ENCODE measurements at regions not wholly inside any gene's neighbourhood (a gene's known extent, or its start where the extent isn't known, plus 50 kb on each side); places are given as distances from the start of the nearest gene placed in this dataset.

GRCh38 chr3:95883801-95884200, 930.6 kb upstream of the EPHA6 start:
- no peaks in the 10 kb centered on the region for H3K36me3 ChIP-seq
- in situ Hi-C loops (cut with MboI; ENCODE audit: low pct_ligation_motif_present in 1 of 4, low pct_unique_long_range_greater_than_20kb in 1 of 4, low sequenced_read_pairs in 3 of 4): no loop called here
- H3K27me3 ChIP-seq: no peaks in the 10 kb centered on the region
- no peaks in the 10 kb centered on the region for H3K4me1 ChIP-seq
- H3K4me3 ChIP-seq: no peak overlapping the region
- no peaks in the 10 kb centered on the region for H3K9me3 ChIP-seq
- TF ChIP-seq POLR2A (IDR thresholded peaks at IDR 0.05) (no peak), POLR2AphosphoS5 (IDR thresholded peaks at IDR 0.05) (no peak), EP300 (IDR thresholded peaks at IDR 0.05; ENCODE audit: low read depth) (no peak)
- TF ChIP-seq, protein P1, sequence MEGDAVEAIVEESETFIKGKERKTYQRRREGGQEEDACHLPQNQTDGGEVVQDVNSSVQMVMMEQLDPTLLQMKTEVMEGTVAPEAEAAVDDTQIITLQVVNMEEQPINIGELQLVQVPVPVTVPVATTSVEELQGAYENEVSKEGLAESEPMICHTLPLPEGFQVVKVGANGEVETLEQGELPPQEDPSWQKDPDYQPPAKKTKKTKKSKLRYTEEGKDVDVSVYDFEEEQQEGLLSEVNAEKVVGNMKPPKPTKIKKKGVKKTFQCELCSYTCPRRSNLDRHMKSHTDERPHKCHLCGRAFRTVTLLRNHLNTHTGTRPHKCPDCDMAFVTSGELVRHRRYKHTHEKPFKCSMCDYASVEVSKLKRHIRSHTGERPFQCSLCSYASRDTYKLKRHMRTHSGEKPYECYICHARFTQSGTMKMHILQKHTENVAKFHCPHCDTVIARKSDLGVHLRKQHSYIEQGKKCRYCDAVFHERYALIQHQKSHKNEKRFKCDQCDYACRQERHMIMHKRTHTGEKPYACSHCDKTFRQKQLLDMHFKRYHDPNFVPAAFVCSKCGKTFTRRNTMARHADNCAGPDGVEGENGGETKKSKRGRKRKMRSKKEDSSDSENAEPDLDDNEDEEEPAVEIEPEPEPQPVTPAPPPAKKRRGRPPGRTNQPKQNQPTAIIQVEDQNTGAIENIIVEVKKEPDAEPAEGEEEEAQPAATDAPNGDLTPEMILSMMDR (IDR thresholded peaks at IDR 0.05): no peak
- intact Hi-C loops (cut with DNase I; ENCODE audit: low total_unique reads): no loop called here
- WGBS, 2 donors (ENCODE audit: low coverage in 1 of 2): 73 to 100% methylated on average over 1 of the region's 1 CpG
- DNase-seq: no peak
- H3K27ac ChIP-seq: no peak overlapping the region

DNA sequence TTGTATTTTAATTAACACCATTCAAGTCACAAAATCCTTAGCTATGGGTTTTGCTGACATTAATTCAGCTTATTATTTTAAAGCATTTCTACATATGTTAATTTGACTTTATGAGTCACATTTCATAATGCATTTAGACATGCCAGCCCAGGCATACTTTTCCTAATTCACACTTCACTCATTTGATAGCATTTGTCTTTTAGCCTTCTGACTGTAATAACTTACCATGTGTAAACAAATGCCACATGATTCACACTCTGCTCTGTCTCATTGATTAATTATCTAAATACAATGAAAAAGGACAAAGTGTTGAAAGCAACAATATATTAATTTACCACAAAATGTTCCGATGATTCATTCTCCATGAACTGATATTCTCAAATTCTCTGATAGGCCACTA, 927.8 kb upstream of the EPHA6 start:
- DNase-seq: no peak
- Histone ChIP-seq H3K36me3 (no peaks in the 10 kb centered on the region), H3K9me3 (no peaks in the 10 kb centered on the region), H3K27me3 (no peaks in the 10 kb centered on the region), H3K4me3 (no peak overlapping the region), H3K27ac (no peak overlapping the region), H3K4me1 (no peaks in the 10 kb centered on the region)
- intact Hi-C loops (cut with DNase I; ENCODE audit: low total_unique reads) (no loop called here), in situ Hi-C loops (cut with MboI; ENCODE audit: low pct_ligation_motif_present in 1 of 4, low pct_unique_long_range_greater_than_20kb in 1 of 4, low sequenced_read_pairs in 3 of 4) (no loop called here)
- TF ChIP-seq EP300 (IDR thresholded peaks at IDR 0.05; ENCODE audit: low read depth) (no peak), POLR2A (IDR thresholded peaks at IDR 0.05) (no peak), POLR2AphosphoS5 (IDR thresholded peaks at IDR 0.05) (no peak)
- WGBS, 2 donors (ENCODE audit: low coverage in 1 of 2): 87 to 92% methylated on average over 1 of the region's 1 CpG

DNA sequence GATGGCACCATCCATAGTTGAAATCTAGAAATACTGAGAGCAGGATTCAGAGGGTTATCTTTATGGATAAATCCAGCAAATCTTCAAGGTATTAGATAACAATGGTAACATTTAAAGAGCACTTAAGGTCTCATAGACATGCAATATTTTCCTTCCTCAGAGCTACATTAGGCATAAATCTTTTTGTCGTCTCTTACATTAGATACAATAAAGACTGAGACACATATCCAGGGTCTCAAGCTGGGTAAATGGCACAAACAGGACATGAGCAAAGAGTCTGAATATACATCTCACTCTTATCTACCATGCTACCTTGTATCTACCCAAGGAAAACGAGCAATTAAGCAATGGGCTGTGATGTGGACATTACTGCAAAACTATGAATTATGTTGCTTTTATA, 927.3 kb upstream of the EPHA6 start:
- 67 to 73% methylated on average over 2 of the region's 2 CpGs for WGBS, 2 donors (ENCODE audit: low coverage in 1 of 2)
- no peaks in the 10 kb centered on the region for H3K9me3 ChIP-seq
- TF ChIP-seq, protein P1 (IDR thresholded peaks at IDR 0.05): no peak
- TF ChIP-seq POLR2AphosphoS5 (IDR thresholded peaks at IDR 0.05): no peak
- no peak for TF ChIP-seq POLR2A (IDR thresholded peaks at IDR 0.05)
- no peak for TF ChIP-seq EP300 (IDR thresholded peaks at IDR 0.05; ENCODE audit: low read depth)
- DNase-seq: no peak
- intact Hi-C loops (cut with DNase I; ENCODE audit: low total_unique reads): no loop called here
- no peaks in the 10 kb centered on the region for H3K36me3 ChIP-seq
- in situ Hi-C loops (cut with MboI; ENCODE audit: low pct_ligation_motif_present in 1 of 4, low pct_unique_long_range_greater_than_20kb in 1 of 4, low sequenced_read_pairs in 3 of 4): no loop called here
- no peak overlapping the region for H3K27ac ChIP-seq
- H3K4me1 ChIP-seq: no peaks in the 10 kb centered on the region
- no peaks in the 10 kb centered on the region for H3K27me3 ChIP-seq
- no peak overlapping the region for H3K4me3 ChIP-seq

GRCh38 chr3:95894820-95895219, 919.6 kb upstream of the EPHA6 start:
- Histone ChIP-seq H3K4me3 (no peak overlapping the region), H3K27me3 (no peaks in the 10 kb centered on the region), H3K36me3 (no peaks in the 10 kb centered on the region), H3K9me3 (no peaks in the 10 kb centered on the region), H3K4me1 (no peaks in the 10 kb centered on the region), H3K27ac (no peak overlapping the region)
- no peak for DNase-seq
- in situ Hi-C loops (cut with MboI; ENCODE audit: low pct_ligation_motif_present in 1 of 4, low pct_unique_long_range_greater_than_20kb in 1 of 4, low sequenced_read_pairs in 3 of 4): no loop called here
- intact Hi-C loops (cut with DNase I; ENCODE audit: low total_unique reads): no loop called here
- 71 to 79% methylated on average over 2 of the region's 2 CpGs for WGBS, 2 donors (ENCODE audit: low coverage in 1 of 2)
- TF ChIP-seq, protein P1 (IDR thresholded peaks at IDR 0.05): no peak
- no peak for TF ChIP-seq EP300 (IDR thresholded peaks at IDR 0.05; ENCODE audit: low read depth)
- no peak for TF ChIP-seq POLR2AphosphoS5 (IDR thresholded peaks at IDR 0.05)
- TF ChIP-seq POLR2A (IDR thresholded peaks at IDR 0.05): no peak

- Histone ChIP-seq H3K9me3 (no peaks in the 10 kb centered on the region), H3K4me1 (no peaks in the 10 kb centered on the region), H3K4me3 (no peak overlapping the region), H3K36me3 (no peaks in the 10 kb centered on the region), H3K27ac (no peak overlapping the region), H3K27me3 (no peaks in the 10 kb centered on the region)
- intact Hi-C loops (cut with DNase I; ENCODE audit: low total_unique reads): no loop called here
- in situ Hi-C loops (cut with MboI; ENCODE audit: low pct_ligation_motif_present in 1 of 4, low pct_unique_long_range_greater_than_20kb in 1 of 4, low sequenced_read_pairs in 3 of 4): no loop called here
- DNase-seq: no peak
- WGBS, 2 donors (ENCODE audit: low coverage in 1 of 2): 44 to 45% methylated on average over 2 of the region's 2 CpGs
- TF ChIP-seq, protein P1 (IDR thresholded peaks at IDR 0.05): no peak
- no peak for TF ChIP-seq POLR2AphosphoS5 (IDR thresholded peaks at IDR 0.05)
- TF ChIP-seq EP300 (IDR thresholded peaks at IDR 0.05; ENCODE audit: low read depth): no peak
- TF ChIP-seq POLR2A (IDR thresholded peaks at IDR 0.05): no peak
These were observed 914.9 kb upstream of the EPHA6 start for GRCh38 chr3:95899494-95899893.

Data from transverse colon (tissue), 4 donors.